Testis (tissue), 2 donors: ENCODE measurements at regions not wholly inside any gene's neighbourhood (a gene's known extent, or its start where the extent isn't known, plus 50 kb on each side); places are given as distances from the start of the nearest gene placed in this dataset.

ENCODE experiments used
- DNase-seq: peaks from one replicate; pipeline ENCODE4 v3.0.0-alpha.2; 2019
- H3K27ac ChIP-seq, 2 donors: fragments of 200-600 bp; sonication (generic); one replicate each; pipeline ENCODE4 v1.5.1; 2019
- H3K27me3 ChIP-seq: fragments of 200-600 bp; sonication (generic); one replicate; pipeline ENCODE4 v1.5.1; 2019
- H3K36me3 ChIP-seq: fragments of 200-600 bp; sonication (generic); one replicate; pipeline ENCODE4 v1.5.1; 2017; ENCODE audit warnings: low read depth; ENCODE audit errors: missing control alignments
- H3K4me1 ChIP-seq: fragments of 200-600 bp; sonication (generic); one replicate; pipeline ENCODE4 v1.5.1; 2019
- H3K4me3 ChIP-seq, 2 donors: fragments of 200-600 bp; sonication (generic); one replicate each; pipeline ENCODE4 v1.5.1; 2017 to 2019
- H3K9me3 ChIP-seq: fragments of 200-600 bp; sonication (generic); one replicate; pipeline ENCODE4 v1.5.1; 2017
- CTCF ChIP-seq, 3 experiments: fragments of 450-650 bp in 2 of 3; fragments of 200-600 bp in 1 of 3; sonication (generic) in 1 of 3; IDR thresholded peaks; one replicate each; pipeline ENCODE4 v1.5.1; 2016 to 2019; ENCODE audit warnings: antibody characterized with exemption in 3 of 3, mild to moderate bottlenecking in 2 of 3, moderate library complexity in 1 of 3
- POLR2A ChIP-seq: fragments of 450-650 bp; IDR thresholded peaks from one replicate; pipeline ENCODE4 v1.6.1; 2017; ENCODE audit warnings: antibody characterized with exemption, mild to moderate bottlenecking, moderate library complexity
- WGBS, 2 donors: methylation state at CpG; one replicate each; pipeline ENCODE4 v1.1.5; 2018; 5-methylcytosine and 5-hydroxymethylcytosine counted together
- intact Hi-C: fragments of 100-400 bp; cut with DNase I; formaldehyde crosslinking; loops from one replicate; pipeline ENCODE4 v1.15.1; 2023; ENCODE audit warnings: low total_unique reads

- Histone ChIP-seq H3K4me1 (peaks cover 8% of the 10 kb centered on the region), H3K36me3 (no peaks in the 10 kb centered on the region), H3K4me3 (no peak overlapping the region), H3K9me3 (no peaks in the 10 kb centered on the region), H3K27me3 (no peaks in the 10 kb centered on the region), H3K27ac (peak overlapping the region; percentile 8 to 54)
- peak; percentile 34 for DNase-seq
- no peak for TF ChIP-seq CTCF (IDR thresholded peaks at IDR 0.05)
- TF ChIP-seq POLR2A, result no peak
- intact Hi-C loops, result no loop called here
- 64 to 74% methylated on average over 10 of the region's 10 CpGs for WGBS, 2 donors
These were observed 116.0 kb downstream of the TOMM20 start for GRCh38 chr1:235012436-235013210.

GRCh38 chr1:235011599-235012435, 116.8 kb downstream of the TOMM20 start:
- Histone ChIP-seq H3K9me3 (no peaks in the 10 kb centered on the region), H3K4me1 (peaks cover 8% of the 10 kb centered on the region), H3K4me3 (no peak overlapping the region), H3K27ac (peak overlapping the region; percentile 8 to 54), H3K36me3 (no peaks in the 10 kb centered on the region), H3K27me3 (no peaks in the 10 kb centered on the region)
- intact Hi-C loops, result no loop called here
- TF ChIP-seq POLR2A (no peak), CTCF (IDR thresholded peaks at IDR 0.05) (no peak)
- no peak for DNase-seq
- 84 to 88% methylated on average over 20 to 22 of the region's 22 CpGs for WGBS, 2 donors

GRCh38 chr1:235011064-235011598, 117.5 kb downstream of the TOMM20 start:
- no peak overlapping the region for H3K27ac ChIP-seq
- intact Hi-C loops, result no loop called here
- peaks cover 8% of the 10 kb centered on the region for H3K4me1 ChIP-seq
- H3K4me3 ChIP-seq, result no peak overlapping the region
- TF ChIP-seq POLR2A (no peak), CTCF (IDR thresholded peaks at IDR 0.05) (no peak)
- no peaks in the 10 kb centered on the region for H3K36me3 ChIP-seq
- WGBS, 2 donors, result 82 to 85% methylated on average over 7 of the region's 7 CpGs
- no peaks in the 10 kb centered on the region for H3K9me3 ChIP-seq
- no peaks in the 10 kb centered on the region for H3K27me3 ChIP-seq
- no peak for DNase-seq

DNA sequence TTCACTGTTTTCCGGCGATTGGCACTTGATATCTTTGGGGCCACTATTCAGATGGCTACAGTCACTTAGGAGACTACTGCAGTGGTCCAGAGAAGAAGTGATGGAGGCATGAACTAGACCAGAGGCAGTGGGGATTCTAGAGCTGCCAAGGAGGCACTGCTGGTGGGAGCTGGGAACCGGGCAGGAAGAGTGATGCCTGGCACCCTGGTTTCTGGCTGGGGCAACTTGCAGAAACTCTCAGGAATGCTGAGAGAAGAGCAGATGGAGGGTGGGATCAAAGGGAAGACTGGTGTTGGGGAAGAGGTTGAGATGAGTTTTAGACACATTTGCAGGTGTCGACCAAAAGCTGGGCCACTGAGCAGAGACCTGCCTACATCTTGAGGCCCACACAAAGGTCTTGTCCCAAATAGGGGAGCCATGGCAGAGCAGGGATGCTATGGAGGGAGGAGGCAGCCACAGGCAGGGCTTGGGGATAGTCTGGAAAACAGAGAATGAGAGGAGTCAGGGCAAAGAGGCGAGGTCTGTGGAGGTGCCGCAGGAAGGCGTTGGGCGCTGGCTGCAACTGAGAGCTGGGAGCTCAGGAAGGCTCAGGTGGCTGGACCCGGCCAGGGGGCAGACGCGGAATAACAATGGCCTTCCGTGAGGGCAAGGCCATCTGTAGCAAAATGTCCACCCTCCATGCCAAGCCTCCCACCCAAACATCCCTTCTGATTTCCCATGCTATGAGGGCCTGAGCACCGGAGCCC, 118.9 kb downstream of the TOMM20 start:
- H3K27ac ChIP-seq, result no peak overlapping the region
- H3K4me3 ChIP-seq, result no peak overlapping the region
- no peaks in the 10 kb centered on the region for H3K9me3 ChIP-seq
- no peaks in the 10 kb centered on the region for H3K27me3 ChIP-seq
- no peaks in the 10 kb centered on the region for H3K36me3 ChIP-seq
- TF ChIP-seq CTCF (IDR thresholded peaks at IDR 0.05) (no peak), POLR2A (no peak)
- H3K4me1 ChIP-seq, result peaks cover 8% of the 10 kb centered on the region
- 93 to 96% methylated on average over 11 to 13 of the region's 13 CpGs for WGBS, 2 donors
- intact Hi-C loops, result no loop called here
- DNase-seq, result no peak
